ENCODE measurements at regions not wholly inside any gene's neighbourhood (a gene's known extent, or its start where the extent isn't known, plus 50 kb on each side); places are given as distances from the start of the nearest gene placed in this dataset.

DNA sequence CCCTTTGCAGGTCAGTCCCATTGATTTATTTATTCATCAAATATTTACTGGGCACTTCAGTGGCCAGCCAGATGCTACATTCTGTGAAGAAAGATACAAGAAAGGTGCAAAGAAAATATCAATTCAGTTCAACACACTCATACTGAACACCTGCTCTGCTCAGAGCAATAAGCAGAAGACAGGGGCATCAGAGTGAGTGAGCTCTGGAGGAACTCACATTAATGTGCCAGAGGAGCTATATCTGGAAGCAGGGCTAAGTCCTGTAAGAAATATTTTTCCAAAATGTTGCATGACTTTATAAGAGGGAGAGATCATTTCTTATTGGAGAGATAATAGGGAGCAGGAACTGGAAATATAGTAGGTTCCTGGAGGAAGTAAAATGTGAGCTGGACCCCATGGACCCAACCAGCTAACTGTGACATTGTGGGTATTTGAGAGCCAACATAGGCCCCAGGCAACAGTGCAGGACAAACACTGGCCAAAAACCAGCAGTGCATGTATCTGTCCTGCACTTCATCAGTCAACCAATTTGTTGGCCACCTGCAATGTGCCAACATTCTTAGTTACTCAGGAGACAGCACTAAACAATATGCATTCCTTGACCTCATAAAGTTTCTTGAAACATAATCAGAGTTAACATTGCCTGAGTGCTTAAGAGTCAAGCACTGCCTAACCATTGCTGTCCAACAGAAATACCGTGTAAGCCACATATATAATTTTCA is 102.7 kb upstream of the PTPRM start:
- TF ChIP-seq, protein P1, sequence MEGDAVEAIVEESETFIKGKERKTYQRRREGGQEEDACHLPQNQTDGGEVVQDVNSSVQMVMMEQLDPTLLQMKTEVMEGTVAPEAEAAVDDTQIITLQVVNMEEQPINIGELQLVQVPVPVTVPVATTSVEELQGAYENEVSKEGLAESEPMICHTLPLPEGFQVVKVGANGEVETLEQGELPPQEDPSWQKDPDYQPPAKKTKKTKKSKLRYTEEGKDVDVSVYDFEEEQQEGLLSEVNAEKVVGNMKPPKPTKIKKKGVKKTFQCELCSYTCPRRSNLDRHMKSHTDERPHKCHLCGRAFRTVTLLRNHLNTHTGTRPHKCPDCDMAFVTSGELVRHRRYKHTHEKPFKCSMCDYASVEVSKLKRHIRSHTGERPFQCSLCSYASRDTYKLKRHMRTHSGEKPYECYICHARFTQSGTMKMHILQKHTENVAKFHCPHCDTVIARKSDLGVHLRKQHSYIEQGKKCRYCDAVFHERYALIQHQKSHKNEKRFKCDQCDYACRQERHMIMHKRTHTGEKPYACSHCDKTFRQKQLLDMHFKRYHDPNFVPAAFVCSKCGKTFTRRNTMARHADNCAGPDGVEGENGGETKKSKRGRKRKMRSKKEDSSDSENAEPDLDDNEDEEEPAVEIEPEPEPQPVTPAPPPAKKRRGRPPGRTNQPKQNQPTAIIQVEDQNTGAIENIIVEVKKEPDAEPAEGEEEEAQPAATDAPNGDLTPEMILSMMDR (IDR thresholded peaks at IDR 0.05), result no peak
- TF ChIP-seq POLR2A (IDR thresholded peaks at IDR 0.05) (no peak), POLR2AphosphoS5 (IDR thresholded peaks at IDR 0.05) (peak; percentile 72 to 97 (median 92))

Data from sigmoid colon (tissue), 4 donors.